ENCODE measurements at regions not wholly inside any gene's neighbourhood (a gene's known extent, or its start where the extent isn't known, plus 50 kb on each side); places are given as distances from the start of the nearest gene placed in this dataset.
"Not testable (repeated sequence)": the region's sequence is repeated elsewhere in the genome, so short reads cannot be mapped to it uniquely, and the experiment has no call there.

- WGBS, 2 donors: 71% methylated on average over 5 of the region's 5 CpGs
- H3K27me3 ChIP-seq: no peaks in the 10 kb centered on the region
- DNase-seq: no peak
- TF ChIP-seq POLR2A (IDR thresholded peaks at IDR 0.05) (no peak), CTCF (IDR thresholded peaks at IDR 0.05) (no peak)
- H3K36me3 ChIP-seq: no peaks in the 10 kb centered on the region
- H3K4me1 ChIP-seq: no peaks in the 10 kb centered on the region
- H3K4me3 ChIP-seq (replicated peaks in 1 of 3): no peak overlapping the region
- no peaks in the 10 kb centered on the region for H3K9me3 ChIP-seq
- intact Hi-C loops (cut with DNase I): no loop called here
- no peak overlapping the region for H3K27ac ChIP-seq
These were observed 757.1 kb downstream of the KCNT2 start for GRCh38 chr1:195851016-195851601.

- no peaks in the 10 kb centered on the region for H3K27me3 ChIP-seq
- no peak for DNase-seq
- no peaks in the 10 kb centered on the region for H3K9me3 ChIP-seq
- no peak overlapping the region for H3K27ac ChIP-seq
- H3K4me3 ChIP-seq (replicated peaks in 1 of 3): no peak overlapping the region
- 0 to 75% methylated on average over 1 of the region's 1 CpG for WGBS, 2 donors
- no peaks in the 10 kb centered on the region for H3K4me1 ChIP-seq
- intact Hi-C loops (cut with DNase I): no loop called here
- TF ChIP-seq CTCF (IDR thresholded peaks at IDR 0.05) (no peak), POLR2A (IDR thresholded peaks at IDR 0.05) (no peak)
- no peaks in the 10 kb centered on the region for H3K36me3 ChIP-seq
These were observed 759.1 kb downstream of the KCNT2 start for GRCh38 chr1:195849180-195849579.

- intact Hi-C loops (cut with DNase I); DNase-seq; H3K4me3 ChIP-seq (replicated peaks in 1 of 3); H3K9me3 ChIP-seq; H3K27ac ChIP-seq; H3K4me1 ChIP-seq; H3K27me3 ChIP-seq; H3K36me3 ChIP-seq: not testable (repeated sequence)
- WGBS, 2 donors: 50 to 56% methylated on average over 19 of the region's 19 CpGs
These were observed 760.0 kb downstream of the KCNT2 start for GRCh38 chr1:195847957-195848875.

GRCh38 chr1:195831789-195832188 lies 776.5 kb downstream of the KCNT2 start:
- no peak for DNase-seq
- Histone ChIP-seq H3K9me3 (no peaks in the 10 kb centered on the region), H3K4me1 (no peaks in the 10 kb centered on the region), H3K27me3 (no peaks in the 10 kb centered on the region), H3K36me3 (no peaks in the 10 kb centered on the region), H3K27ac (no peak overlapping the region), H3K4me3 (replicated peaks in 1 of 3) (no peak overlapping the region)
- intact Hi-C loops (cut with DNase I): no loop called here
- 86 to 87% methylated on average over 4 of the region's 4 CpGs for WGBS, 2 donors
- TF ChIP-seq POLR2A (IDR thresholded peaks at IDR 0.05): no peak
- no peak for TF ChIP-seq CTCF (IDR thresholded peaks at IDR 0.05)

- TF ChIP-seq POLR2A (IDR thresholded peaks at IDR 0.05) (no peak), CTCF (IDR thresholded peaks at IDR 0.05) (no peak)
- intact Hi-C loops (cut with DNase I): no loop called here
- Histone ChIP-seq H3K27ac (no peak overlapping the region), H3K9me3 (no peaks in the 10 kb centered on the region), H3K4me1 (no peaks in the 10 kb centered on the region), H3K27me3 (no peaks in the 10 kb centered on the region), H3K4me3 (replicated peaks in 1 of 3) (no peak overlapping the region), H3K36me3 (no peaks in the 10 kb centered on the region)
- no peak for DNase-seq
These were observed 779.9 kb downstream of the KCNT2 start for GRCh38 chr1:195828325-195828724.

Measured in thyroid gland (tissue), 4 donors.